HG03575 (cell line): ENCODE measurements at regions not wholly inside any gene's neighbourhood (a gene's known extent, or its start where the extent isn't known, plus 50 kb on each side); places are given as distances from the start of the nearest gene placed in this dataset.
"Not testable (repeated sequence)": the region's sequence is repeated elsewhere in the genome, so short reads cannot be mapped to it uniquely, and the experiment has no call there.

Source experiments
- ATAC-seq: cut with Tn5 transposase; IDR thresholded peaks from one replicate; pipeline ENCODE4 v1.9.1; 2021; ENCODE audit not compliant: unreplicated experiment, insufficient number of reproducible peaks, low FRiP score; ENCODE audit errors: extremely low read depth

- no peak for ATAC-seq
Measured at GRCh38 chr4:12924728-12925320, 559.3 kb downstream of the RAB28 start.

- ATAC-seq: no peak
Measured at GRCh38 chr4:12924253-12924652, 559.9 kb downstream of the RAB28 start.

- ATAC-seq: no peak
Measured at GRCh38 chr4:12912896-12913418, 571.2 kb downstream of the RAB28 start.

- ATAC-seq: no peak
Measured at GRCh38 chr4:12911750-12912358, 572.3 kb downstream of the RAB28 start.

- not testable (repeated sequence) for ATAC-seq
Measured at GRCh38 chr4:12903640-12904039, 580.5 kb downstream of the RAB28 start.

- ATAC-seq: no peak
Measured at GRCh38 chr4:12902735-12903134, 581.4 kb downstream of the RAB28 start.

- no peak for ATAC-seq
Measured at GRCh38 chr4:12897954-12898353, 586.2 kb downstream of the RAB28 start.

- no peak for ATAC-seq
Measured at GRCh38 chr4:12894062-12894461, 590.1 kb downstream of the RAB28 start.

- ATAC-seq: no peak
Measured at GRCh38 chr4:12889054-12889453, 595.1 kb downstream of the RAB28 start.

- no peak for ATAC-seq
Measured at GRCh38 chr4:12884846-12885796, 599.0 kb downstream of the RAB28 start.

GRCh38 chr4:12881945-12882584 lies 602.1 kb downstream of the RAB28 start:
- ATAC-seq: no peak

GRCh38 chr4:12880844-12881243 lies 603.3 kb downstream of the RAB28 start:
- no peak for ATAC-seq

- ATAC-seq: no peak
Measured at GRCh38 chr4:12879496-12879895, 604.6 kb downstream of the RAB28 start.

GRCh38 chr4:12875640-12876243 lies 608.4 kb downstream of the RAB28 start:
- ATAC-seq: no peak

GRCh38 chr4:12873351-12873750 lies 610.8 kb downstream of the RAB28 start:
- no peak for ATAC-seq

GRCh38 chr4:12861422-12861821 lies 622.7 kb downstream of the RAB28 start:
- no peak for ATAC-seq

- no peak for ATAC-seq
Measured at GRCh38 chr4:12852338-12853307, 631.5 kb downstream of the RAB28 start.

- no peak for ATAC-seq
Measured at GRCh38 chr4:12846368-12846767, 637.8 kb downstream of the RAB28 start.
